GM12878 (cell line): ENCODE measurements at regions not wholly inside any gene's neighbourhood (a gene's known extent, or its start where the extent isn't known, plus 50 kb on each side); places are given as distances from the start of the nearest gene placed in this dataset.

ENCODE experiments used
- ATAC-seq: fragments of 200-7000 bp; cut with Tn5 transposase; 3 replicates; pipeline ENCODE4 v1.9.1; 2020; ENCODE audit warnings: mild to moderate bottlenecking, moderate library complexity
- BruUV-seq: library from RNA; stranded (reverse); fragments of 400-500 nt; replicated peaks from 2 replicates; lab custom pipeline; 2021; lab: Mats Ljungman, UMichigan
- CTCF ChIA-PET: fragments of 300-600 bp; sonication (Branson Sonifier 250); formaldehyde crosslinking; extraction: SDS; loops from one replicate; lab custom pipeline; 2021; ENCODE audit warnings: inconsistent platforms; lab: Yijun Ruan, JAX
- POLR2A ChIA-PET: fragments of 350-600 bp; formaldehyde crosslinking; extraction: SDS; loops from one replicate; lab custom pipeline; 2021; ENCODE audit warnings: inconsistent platforms; lab: Charles Lee
- RAD21 ChIA-PET: fragments of 300-600 bp; sonication (Branson Sonifier 250); formaldehyde crosslinking; loops from one replicate; lab custom pipeline; 2023; ENCODE audit warnings: antibody characterized with exemption; ENCODE audit not compliant: unreplicated experiment; lab: Charles Lee
- SMC1A ChIA-PET: fragments of 300-600 bp; sonication (Branson Sonifier 250); formaldehyde crosslinking; loops from one replicate; lab custom pipeline; 2023; ENCODE audit not compliant: unreplicated experiment, uncharacterized antibody; lab: Charles Lee
- DNase-seq: peaks from one replicate; pipeline ENCODE4 v3.0.0-alpha.2; 2011; ENCODE audit warnings: low read depth, low spot score
- FAIRE-seq: peaks from 3 replicates; lab custom pipeline; 2011; peaks lifted over from hg19 to GRCh38; lab: Jason Lieb, UNC
- H2AFZ ChIP-seq: 2 replicates; pipeline ENCODE4 v1.6.0; 2011; ENCODE audit warnings: low read depth, low read length, control low read depth; ENCODE audit not compliant: control insufficient read depth
- H3K27ac ChIP-seq: 2 replicates; pipeline ENCODE4 v1.5.1; 2011; ENCODE audit warnings: control low read depth; ENCODE audit not compliant: control insufficient read depth, insufficient read depth
- H3K27me3 ChIP-seq, 2 experiments: replicated peaks in 1 of 2; 2 replicates each; pipeline versions ENCODE4 v1.6.0 to v1.6.1; 2011; ENCODE audit warnings: low read length in 1 of 2; ENCODE audit not compliant: control insufficient read depth in 2 of 2, insufficient read depth in 2 of 2
- H3K36me3 ChIP-seq, 2 experiments: 2 replicates each; pipeline ENCODE4 v1.5.1; 2011; ENCODE audit warnings: low read length in 1 of 2; ENCODE audit not compliant: control insufficient read depth in 2 of 2, insufficient read depth in 2 of 2
- H3K4me1 ChIP-seq: 2 replicates; pipeline ENCODE4 v1.6.1; 2011; ENCODE audit warnings: mild to moderate bottlenecking, low read length, moderate library complexity, mixed read lengths; ENCODE audit not compliant: control insufficient read depth, insufficient read depth
- H3K4me2 ChIP-seq: 2 replicates; pipeline ENCODE4 v1.6.0; 2011; ENCODE audit warnings: control low read depth; ENCODE audit not compliant: control insufficient read depth, insufficient read depth
- H3K4me3 ChIP-seq: fragments of 200-600 bp; sonication (generic); 2 replicates; pipeline ENCODE4 v1.5.1; 2016
- H3K79me2 ChIP-seq: 2 replicates; pipeline ENCODE4 v1.6.0; 2011; ENCODE audit warnings: low read length; ENCODE audit not compliant: control insufficient read depth, insufficient read depth
- H3K9ac ChIP-seq: 2 replicates; pipeline ENCODE4 v1.8.0; 2011; ENCODE audit warnings: low read length, control low read depth, mixed read lengths; ENCODE audit not compliant: control insufficient read depth, insufficient read depth
- H3K9me3 ChIP-seq: replicated peaks from 3 replicates; pipeline ENCODE4 v1.5.1; 2011; ENCODE audit warnings: mild to moderate bottlenecking, low read length; ENCODE audit not compliant: control insufficient read depth, insufficient read depth
- H4K20me1 ChIP-seq: 2 replicates; pipeline ENCODE4 v1.6.0; 2011; ENCODE audit not compliant: control insufficient read depth, insufficient read depth
- MXI1 ChIP-seq: fragments of 150-350 bp; IDR thresholded peaks from 2 replicates; pipeline ENCODE4 v1.6.1; 2011; ENCODE audit warnings: low read depth, mild to moderate bottlenecking, inconsistent platforms, low read length, improper control_type of control experiment
- ZSCAN29 ChIP-seq: fragments of 450-650 bp; IDR thresholded peaks from 2 replicates; pipeline ENCODE4 v1.6.1; 2017; ENCODE audit warnings: mild to moderate bottlenecking, moderate library complexity
- WGBS: methylation state at CpG from one replicate; pipeline ENCODE4 v1.1.6; 2016; ENCODE audit warnings: low lambda C conversion rate; ENCODE audit not compliant: insufficient replicate concordance, insufficient coverage; ENCODE audit errors: missing lambda C conversion rate; 5-methylcytosine and 5-hydroxymethylcytosine counted together
- in situ Hi-C: fragments of 300-500 bp; cut with MboI; formaldehyde crosslinking; loops from 9 replicates; pipeline ENCODE4 v1.14.3; 2018; ENCODE audit warnings: mixed read lengths
- intact Hi-C: fragments of 100-400 bp; cut with micrococcal nuclease; formaldehyde crosslinking; loops from one replicate; pipeline ENCODE4 v1.14.2; 2022; ENCODE audit not compliant: unreplicated experiment
- TF ChIP-seq, protein P1 (sequence below), 3 experiments: IDR thresholded peaks in 2 of 3; conservative IDR thresholded peaks in 1 of 3; 2 replicates each; pipeline ENCODE4 v1.5.1; 2011; ENCODE audit warnings: low read depth in 3 of 3, low read length in 3 of 3, mild to moderate bottlenecking in 3 of 3, control low read depth in 2 of 3, moderate library complexity in 2 of 3, inconsistent platforms in 1 of 3, mixed read lengths in 1 of 3; ENCODE audit not compliant: control insufficient read depth in 2 of 3, insufficient read depth in 1 of 3; ENCODE audit errors: extremely low read depth in 1 of 3

DNA sequence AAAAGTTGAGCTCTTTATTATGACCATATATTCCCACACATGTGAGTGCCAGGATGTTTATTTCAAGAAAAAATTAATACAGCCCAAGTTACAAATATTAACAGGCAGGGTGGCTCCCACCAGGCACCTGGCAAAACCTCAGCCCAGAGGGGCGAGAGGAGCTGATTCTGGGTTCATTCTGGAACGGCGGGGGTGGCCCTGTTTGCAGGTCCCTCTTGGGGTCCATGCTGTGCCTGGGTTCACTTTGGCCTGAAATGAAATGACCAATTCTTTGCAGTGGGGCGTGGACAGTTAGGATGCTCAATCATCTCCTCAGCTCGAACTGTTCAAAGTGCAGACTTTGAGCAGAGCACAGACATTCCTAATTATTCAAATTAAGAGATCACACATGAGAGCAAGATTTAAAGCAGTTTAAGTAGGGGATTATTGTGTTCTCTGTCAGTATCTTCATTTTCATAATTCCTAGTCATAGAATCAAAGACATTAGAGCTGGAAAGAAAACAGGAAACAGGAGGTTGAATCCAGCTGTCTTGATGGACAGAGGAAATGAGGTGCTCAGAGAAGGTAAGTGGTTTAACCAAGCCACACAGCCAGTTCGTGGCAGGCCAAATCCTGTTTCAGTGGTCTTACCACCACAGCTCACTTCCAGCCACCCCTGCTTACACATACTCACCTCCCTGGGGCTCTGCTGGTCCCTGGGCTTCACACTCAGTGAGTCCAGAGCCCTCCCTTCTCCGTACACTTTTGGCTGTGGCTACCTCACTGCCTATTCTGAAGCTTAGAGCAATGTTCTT, 363.9 kb upstream of the TNRC6C start:
- no peaks in the 10 kb centered on the region for H4K20me1 ChIP-seq
- no peaks in the 10 kb centered on the region for H3K36me3 ChIP-seq
- ChIA-PET CTCF (interaction anchor here (1.3 kb wide), 1 partner anchor 52 kb away, joined by 3 read pairs; no protein-coding TSS in a partner anchor), SMC1A (interaction anchor here (0.6 kb wide), 1 partner anchor 389 kb away, joined by 3 read pairs; no protein-coding TSS in a partner anchor), RAD21 (no interaction called here), POLR2A (no interaction called here)
- no peak overlapping the region for H3K27ac ChIP-seq
- ATAC-seq (no peak), DNase-seq (no peak), FAIRE-seq (no peak)
- H3K4me2 ChIP-seq, result no peak overlapping the region
- H2AFZ ChIP-seq, result no peak overlapping the region
- H3K4me1 ChIP-seq, result no peaks in the 10 kb centered on the region
- TF ChIP-seq, protein P1, sequence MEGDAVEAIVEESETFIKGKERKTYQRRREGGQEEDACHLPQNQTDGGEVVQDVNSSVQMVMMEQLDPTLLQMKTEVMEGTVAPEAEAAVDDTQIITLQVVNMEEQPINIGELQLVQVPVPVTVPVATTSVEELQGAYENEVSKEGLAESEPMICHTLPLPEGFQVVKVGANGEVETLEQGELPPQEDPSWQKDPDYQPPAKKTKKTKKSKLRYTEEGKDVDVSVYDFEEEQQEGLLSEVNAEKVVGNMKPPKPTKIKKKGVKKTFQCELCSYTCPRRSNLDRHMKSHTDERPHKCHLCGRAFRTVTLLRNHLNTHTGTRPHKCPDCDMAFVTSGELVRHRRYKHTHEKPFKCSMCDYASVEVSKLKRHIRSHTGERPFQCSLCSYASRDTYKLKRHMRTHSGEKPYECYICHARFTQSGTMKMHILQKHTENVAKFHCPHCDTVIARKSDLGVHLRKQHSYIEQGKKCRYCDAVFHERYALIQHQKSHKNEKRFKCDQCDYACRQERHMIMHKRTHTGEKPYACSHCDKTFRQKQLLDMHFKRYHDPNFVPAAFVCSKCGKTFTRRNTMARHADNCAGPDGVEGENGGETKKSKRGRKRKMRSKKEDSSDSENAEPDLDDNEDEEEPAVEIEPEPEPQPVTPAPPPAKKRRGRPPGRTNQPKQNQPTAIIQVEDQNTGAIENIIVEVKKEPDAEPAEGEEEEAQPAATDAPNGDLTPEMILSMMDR (IDR thresholded peaks at IDR 0.05 in 2 of 3, conservative IDR thresholded peaks at IDR 0.05 in 1 of 3; ENCODE audit: control insufficient read depth in 2 of 3, extremely low read depth in 1 of 3, insufficient read depth in 1 of 3, low read depth in 3 of 3, low read length in 3 of 3), result no peak
- TF ChIP-seq MXI1, result no peak
- no peak for TF ChIP-seq ZSCAN29
- no peak overlapping the region for H3K4me3 ChIP-seq
- intact Hi-C loops (no loop called here), in situ Hi-C loops (no loop called here)
- no peak overlapping the region for H3K9ac ChIP-seq
- BruUV-seq, result no TSS peak
- peaks cover 0 to 2% of the 10 kb centered on the region in 2 experiments; a peak in 3 of 4 replicates for H3K27me3 ChIP-seq
- no peaks in the 10 kb centered on the region for H3K9me3 ChIP-seq
- H3K79me2 ChIP-seq, result no peaks in the 10 kb centered on the region
- 18% methylated on average over 7 of the region's 7 CpGs for WGBS
